Memory B cell (primary cell): ENCODE measurements at regions not wholly inside any gene's neighbourhood (a gene's known extent, or its start where the extent isn't known, plus 50 kb on each side); places are given as distances from the start of the nearest gene placed in this dataset.

Experiments
- ATAC-seq: fragments of 150-1000 bp; cut with Tn5 transposase; 2 replicates; pipeline ENCODE4 v1.10.0; 2021; ENCODE audit warnings: low read depth, mild to moderate bottlenecking, moderate library complexity
- DNase-seq, 2 donors: peaks; one replicate each; pipeline ENCODE4 v3.0.0; 2022; ENCODE audit warnings: low spot score in 2 of 2
- H3K27ac Mint-ChIP-seq: one replicate; pipeline ENCODE4 v1.8.0; 2022; ENCODE audit warnings: mild to moderate bottlenecking, moderate library complexity, mixed read lengths
- H3K27me3 Mint-ChIP-seq: one replicate; pipeline ENCODE4 v1.8.0; 2022; ENCODE audit warnings: mixed read lengths
- H3K36me3 Mint-ChIP-seq: one replicate; pipeline ENCODE4 v1.8.0; 2022; ENCODE audit warnings: mild to moderate bottlenecking, mixed read lengths
- H3K4me1 Mint-ChIP-seq: one replicate; pipeline ENCODE4 v1.8.0; 2022; ENCODE audit warnings: mixed read lengths
- H3K4me3 Mint-ChIP-seq: one replicate; pipeline ENCODE4 v1.8.0; 2022; ENCODE audit warnings: mild to moderate bottlenecking, moderate library complexity, mixed read lengths
- H3K9me3 Mint-ChIP-seq: one replicate; pipeline ENCODE4 v1.8.0; 2022; ENCODE audit warnings: mixed read lengths

GRCh38 chr3:72601983-72602750 lies 246.1 kb downstream of the SHQ1 start:
- H3K9me3 Mint-ChIP-seq = no peaks in the 10 kb centered on the region
- no peak overlapping the region for H3K27ac Mint-ChIP-seq
- no peaks in the 10 kb centered on the region for H3K36me3 Mint-ChIP-seq
- DNase-seq (no peak), ATAC-seq (no peak)
- H3K4me1 Mint-ChIP-seq = no peaks in the 10 kb centered on the region
- H3K27me3 Mint-ChIP-seq = peaks cover 14% of the 10 kb centered on the region
- H3K4me3 Mint-ChIP-seq = no peak overlapping the region

DNA sequence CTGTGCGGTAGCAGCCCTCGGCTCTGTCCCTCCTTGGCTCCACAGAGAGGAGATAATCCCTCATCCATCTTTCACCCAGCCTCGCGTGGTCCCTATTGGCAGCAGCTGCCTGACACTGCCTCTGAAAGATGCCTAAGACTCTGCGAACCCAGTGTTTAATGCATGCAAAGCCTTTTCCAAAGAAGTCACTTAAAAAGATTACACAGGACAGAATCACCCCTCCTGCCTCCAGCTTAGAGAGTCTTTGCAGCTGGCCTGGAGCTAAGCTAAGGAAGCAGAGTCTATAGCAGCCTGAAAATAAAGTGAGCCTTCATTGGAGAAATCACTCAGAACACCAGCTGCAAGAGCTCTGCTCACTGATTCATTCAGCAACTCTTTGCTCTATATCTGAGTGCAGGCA lies 247.2 kb downstream of the SHQ1 start:
- Mint-ChIP-seq H3K27me3 (peaks cover 15% of the 10 kb centered on the region), H3K9me3 (no peaks in the 10 kb centered on the region), H3K4me3 (no peak overlapping the region), H3K36me3 (no peaks in the 10 kb centered on the region), H3K4me1 (no peaks in the 10 kb centered on the region), H3K27ac (no peak overlapping the region)
- DNase-seq = no peak
- no peak for ATAC-seq

GRCh38 chr3:72597756-72598195 lies 250.5 kb downstream of the SHQ1 start:
- H3K27me3 Mint-ChIP-seq = peaks cover 19% of the 10 kb centered on the region
- no peak for DNase-seq
- H3K9me3 Mint-ChIP-seq = no peaks in the 10 kb centered on the region
- H3K36me3 Mint-ChIP-seq = no peaks in the 10 kb centered on the region
- H3K4me1 Mint-ChIP-seq = no peaks in the 10 kb centered on the region
- H3K27ac Mint-ChIP-seq = no peak overlapping the region
- ATAC-seq = no peak
- H3K4me3 Mint-ChIP-seq = no peak overlapping the region

GRCh38 chr3:72597043-72597442 lies 251.2 kb downstream of the SHQ1 start:
- peaks cover 23% of the 10 kb centered on the region for H3K27me3 Mint-ChIP-seq
- no peaks in the 10 kb centered on the region for H3K9me3 Mint-ChIP-seq
- H3K27ac Mint-ChIP-seq = no peak overlapping the region
- DNase-seq = no peak
- H3K36me3 Mint-ChIP-seq = no peaks in the 10 kb centered on the region
- H3K4me1 Mint-ChIP-seq = no peaks in the 10 kb centered on the region
- no peak for ATAC-seq
- H3K4me3 Mint-ChIP-seq = no peak overlapping the region

- DNase-seq = no peak
Measured at GRCh38 chr3:72595927-72596610, 252.2 kb downstream of the SHQ1 start.

DNA sequence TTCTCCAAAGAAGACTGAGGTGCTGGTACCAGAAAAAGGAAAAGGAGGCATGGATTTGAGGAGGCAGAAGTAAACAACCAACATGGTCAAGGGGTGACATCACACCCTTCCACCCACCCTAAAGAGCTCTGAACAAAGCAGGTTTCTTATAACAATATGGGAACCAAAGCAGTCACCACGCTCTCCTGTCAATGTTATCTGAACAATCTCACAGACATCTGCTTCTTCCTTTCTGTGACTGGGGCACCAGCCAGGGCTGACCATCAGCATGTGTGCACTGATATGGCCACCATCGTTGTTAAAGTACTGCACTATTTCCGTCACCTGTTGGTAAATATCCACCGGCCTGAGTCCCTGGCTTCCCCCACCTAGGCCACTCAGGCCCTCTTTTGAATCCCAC lies 252.9 kb downstream of the SHQ1 start:
- Mint-ChIP-seq H3K4me1 (no peaks in the 10 kb centered on the region), H3K27me3 (peaks cover 21% of the 10 kb centered on the region), H3K36me3 (no peaks in the 10 kb centered on the region), H3K9me3 (no peaks in the 10 kb centered on the region), H3K27ac (no peak overlapping the region), H3K4me3 (no peak overlapping the region)
- ATAC-seq (no peak), DNase-seq (no peak)

More at GRCh38 chr3:72595927-72596610, 252.2 kb downstream of the SHQ1 start:
- H3K4me3 Mint-ChIP-seq = no peak overlapping the region
- H3K27ac Mint-ChIP-seq = no peak overlapping the region
- H3K4me1 Mint-ChIP-seq = no peaks in the 10 kb centered on the region
- no peaks in the 10 kb centered on the region for H3K36me3 Mint-ChIP-seq
- no peak for ATAC-seq
- H3K27me3 Mint-ChIP-seq = peaks cover 21% of the 10 kb centered on the region
- H3K9me3 Mint-ChIP-seq = no peaks in the 10 kb centered on the region

- DNase-seq = no peak
- no peaks in the 10 kb centered on the region for H3K9me3 Mint-ChIP-seq
Measured at GRCh38 chr3:72594615-72595215, 253.5 kb downstream of the SHQ1 start.

GRCh38 chr3:72593881-72594397 lies 254.3 kb downstream of the SHQ1 start:
- ATAC-seq (no peak), DNase-seq (no peak)
- Mint-ChIP-seq H3K4me1 (no peaks in the 10 kb centered on the region), H3K27ac (no peak overlapping the region), H3K4me3 (no peak overlapping the region), H3K27me3 (peaks cover 21% of the 10 kb centered on the region), H3K9me3 (no peaks in the 10 kb centered on the region), H3K36me3 (no peaks in the 10 kb centered on the region)

More at GRCh38 chr3:72594615-72595215, 253.5 kb downstream of the SHQ1 start:
- Mint-ChIP-seq H3K36me3 (no peaks in the 10 kb centered on the region), H3K27me3 (peaks cover 18% of the 10 kb centered on the region), H3K27ac (no peak overlapping the region), H3K4me1 (no peaks in the 10 kb centered on the region), H3K4me3 (no peak overlapping the region)
- ATAC-seq = no peak

- peaks cover 24% of the 10 kb centered on the region for H3K27me3 Mint-ChIP-seq
- H3K27ac Mint-ChIP-seq = no peak overlapping the region
- DNase-seq (no peak), ATAC-seq (no peak)
- H3K9me3 Mint-ChIP-seq = no peaks in the 10 kb centered on the region
- H3K4me1 Mint-ChIP-seq = no peaks in the 10 kb centered on the region
- no peak overlapping the region for H3K4me3 Mint-ChIP-seq
- peaks cover 1% of the 10 kb centered on the region for H3K36me3 Mint-ChIP-seq
Measured at GRCh38 chr3:72591522-72592421, 256.5 kb downstream of the SHQ1 start.

GRCh38 chr3:72590732-72591221 lies 257.5 kb downstream of the SHQ1 start:
- Mint-ChIP-seq H3K4me3 (no peak overlapping the region), H3K27me3 (peaks cover 23% of the 10 kb centered on the region), H3K36me3 (peaks cover 1% of the 10 kb centered on the region), H3K9me3 (no peaks in the 10 kb centered on the region), H3K4me1 (no peaks in the 10 kb centered on the region), H3K27ac (no peak overlapping the region)
- ATAC-seq (no peak), DNase-seq (no peak)

DNA sequence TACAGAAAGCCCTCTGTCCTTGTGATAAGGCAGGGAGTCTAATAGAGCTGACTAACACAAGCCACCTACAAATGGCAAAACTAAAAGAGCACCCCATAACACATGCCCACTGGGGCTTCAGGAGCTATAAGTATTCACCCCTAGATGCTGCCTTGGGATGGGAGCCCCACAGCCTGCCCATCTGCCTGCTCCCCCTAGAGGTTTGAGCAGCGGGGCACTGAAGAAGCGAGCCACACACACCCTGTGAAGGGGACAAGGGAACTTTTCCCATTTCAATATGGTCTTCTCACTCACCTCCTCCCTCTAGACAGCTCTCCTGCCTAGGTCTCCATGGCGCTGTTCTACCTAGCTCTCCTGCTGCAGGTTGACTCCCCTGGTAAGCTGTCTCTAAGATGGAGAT lies 261.0 kb downstream of the SHQ1 start:
- DNase-seq (no peak), ATAC-seq (no peak)
- H3K9me3 Mint-ChIP-seq = no peaks in the 10 kb centered on the region
- no peak overlapping the region for H3K27ac Mint-ChIP-seq
- peaks cover 1% of the 10 kb centered on the region for H3K36me3 Mint-ChIP-seq
- H3K4me1 Mint-ChIP-seq = peaks cover 3% of the 10 kb centered on the region
- peaks cover 21% of the 10 kb centered on the region for H3K27me3 Mint-ChIP-seq
- no peak overlapping the region for H3K4me3 Mint-ChIP-seq

- Mint-ChIP-seq H3K4me3 (no peak overlapping the region), H3K9me3 (no peaks in the 10 kb centered on the region), H3K4me1 (peaks cover 7% of the 10 kb centered on the region), H3K27ac (no peak overlapping the region), H3K27me3 (peaks cover 18% of the 10 kb centered on the region), H3K36me3 (peaks cover 1% of the 10 kb centered on the region)
- no peak for ATAC-seq
- DNase-seq = no peak
Measured at GRCh38 chr3:72586694-72587093, 261.6 kb downstream of the SHQ1 start.

DNA sequence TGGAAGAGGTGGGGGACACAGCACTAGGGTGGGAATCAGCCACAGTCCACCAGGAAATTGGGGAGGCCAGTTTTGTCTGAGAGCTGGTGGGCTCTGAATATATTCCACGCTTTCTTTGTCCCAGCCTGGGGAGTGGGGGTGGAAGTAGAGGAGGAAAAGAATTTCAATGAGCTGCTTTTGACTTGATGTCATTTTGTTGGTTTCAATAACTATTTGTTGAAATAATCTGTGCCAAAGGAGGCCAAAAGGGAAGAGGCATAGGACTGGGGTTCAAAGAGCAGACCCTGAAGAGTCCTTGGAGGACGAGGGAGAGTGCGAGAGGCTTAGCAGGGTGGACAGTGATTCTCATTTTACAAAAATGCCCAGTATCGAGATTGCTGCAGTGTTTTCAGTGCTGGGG lies 262.3 kb downstream of the SHQ1 start:
- Mint-ChIP-seq H3K27me3 (peaks cover 20% of the 10 kb centered on the region), H3K4me3 (no peak overlapping the region), H3K9me3 (no peaks in the 10 kb centered on the region), H3K36me3 (peaks cover 1% of the 10 kb centered on the region), H3K27ac (no peak overlapping the region), H3K4me1 (peaks cover 10% of the 10 kb centered on the region)
- ATAC-seq = no peak
- no peak for DNase-seq
